Fibroblast of the aortic adventitia (primary cell): ENCODE measurements at regions not wholly inside any gene's neighbourhood (a gene's known extent, or its start where the extent isn't known, plus 50 kb on each side); places are given as distances from the start of the nearest gene placed in this dataset.

Source experiments
- DNase-seq: peaks from one replicate; pipeline ENCODE4 v3.0.0-alpha.2; 2010; ENCODE audit warnings: low read depth
- H3K4me3 ChIP-seq: 2 replicates; pipeline ENCODE4 v1.5.1; 2011; ENCODE audit warnings: low read depth, mild to moderate bottlenecking, control low read depth, low read length, moderate library complexity
- TF ChIP-seq, protein P1 (sequence below): IDR thresholded peaks from 2 replicates; pipeline ENCODE4 v1.5.1; 2011; ENCODE audit warnings: mild to moderate bottlenecking, low read length, control low read depth, inconsistent platforms; ENCODE audit not compliant: insufficient read depth

DNA sequence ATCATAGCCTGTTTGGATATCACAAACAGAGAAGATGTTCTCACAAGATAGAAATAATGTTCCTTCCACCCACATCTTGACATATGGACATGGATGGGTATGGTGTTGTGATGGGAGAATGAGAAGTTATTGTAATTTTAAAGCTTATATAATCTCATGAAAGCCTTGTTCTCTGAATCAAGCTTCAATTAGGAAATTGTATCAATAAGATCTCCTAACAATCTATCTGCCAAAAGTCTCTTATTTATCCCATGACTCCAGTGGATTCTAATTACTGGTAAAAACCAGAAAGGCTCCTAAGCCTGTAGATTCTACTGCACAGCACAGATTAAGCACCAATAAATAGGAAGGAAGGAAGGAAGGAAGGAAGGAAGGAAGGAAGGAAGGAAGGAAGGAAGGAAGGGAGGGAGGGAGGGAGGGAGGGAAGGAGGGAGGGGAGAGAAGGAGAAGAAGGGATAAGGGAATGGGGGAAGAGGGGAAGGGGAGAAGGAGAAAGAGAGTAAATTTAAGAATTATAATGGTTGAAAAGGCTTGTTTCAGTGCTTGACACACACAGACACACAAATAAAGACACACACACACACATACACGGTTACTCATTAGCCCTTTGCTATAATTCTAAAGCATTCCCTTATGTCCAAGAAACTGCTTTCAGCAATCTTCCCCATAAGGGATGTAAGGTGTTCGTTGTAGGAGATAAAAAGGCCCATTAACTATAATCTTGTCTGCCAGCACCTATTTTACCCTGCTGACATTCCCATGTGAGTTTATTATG, 258.0 kb upstream of the API5 start:
- TF ChIP-seq, protein P1, sequence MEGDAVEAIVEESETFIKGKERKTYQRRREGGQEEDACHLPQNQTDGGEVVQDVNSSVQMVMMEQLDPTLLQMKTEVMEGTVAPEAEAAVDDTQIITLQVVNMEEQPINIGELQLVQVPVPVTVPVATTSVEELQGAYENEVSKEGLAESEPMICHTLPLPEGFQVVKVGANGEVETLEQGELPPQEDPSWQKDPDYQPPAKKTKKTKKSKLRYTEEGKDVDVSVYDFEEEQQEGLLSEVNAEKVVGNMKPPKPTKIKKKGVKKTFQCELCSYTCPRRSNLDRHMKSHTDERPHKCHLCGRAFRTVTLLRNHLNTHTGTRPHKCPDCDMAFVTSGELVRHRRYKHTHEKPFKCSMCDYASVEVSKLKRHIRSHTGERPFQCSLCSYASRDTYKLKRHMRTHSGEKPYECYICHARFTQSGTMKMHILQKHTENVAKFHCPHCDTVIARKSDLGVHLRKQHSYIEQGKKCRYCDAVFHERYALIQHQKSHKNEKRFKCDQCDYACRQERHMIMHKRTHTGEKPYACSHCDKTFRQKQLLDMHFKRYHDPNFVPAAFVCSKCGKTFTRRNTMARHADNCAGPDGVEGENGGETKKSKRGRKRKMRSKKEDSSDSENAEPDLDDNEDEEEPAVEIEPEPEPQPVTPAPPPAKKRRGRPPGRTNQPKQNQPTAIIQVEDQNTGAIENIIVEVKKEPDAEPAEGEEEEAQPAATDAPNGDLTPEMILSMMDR = no peak

DNA sequence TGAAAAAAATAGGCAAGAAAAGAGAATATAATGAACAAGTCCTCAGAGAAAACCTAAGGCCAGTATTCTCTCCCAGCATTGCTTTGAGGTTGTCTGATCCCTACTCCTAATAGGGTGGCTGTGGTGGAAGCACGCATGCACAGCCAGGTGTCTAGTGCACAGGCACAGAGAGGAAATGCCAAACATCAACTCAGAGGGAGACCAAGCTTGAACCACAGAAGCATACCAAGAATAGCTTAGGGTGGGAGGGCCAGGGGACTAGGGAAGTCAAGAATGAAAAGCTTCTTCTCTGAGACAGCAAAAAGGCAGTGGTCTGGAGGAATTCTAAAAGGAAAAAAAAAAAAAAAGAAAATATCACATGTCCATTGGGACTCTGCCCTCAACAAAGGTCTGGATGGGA, 244.1 kb upstream of the API5 start:
- TF ChIP-seq, protein P1 = no peak
- H3K4me3 ChIP-seq = no peak overlapping the region
- no peak for DNase-seq

More for the DNA sequence above, 258.0 kb upstream of the API5 start:
- H3K4me3 ChIP-seq = no peak overlapping the region
- no peak for DNase-seq

DNA sequence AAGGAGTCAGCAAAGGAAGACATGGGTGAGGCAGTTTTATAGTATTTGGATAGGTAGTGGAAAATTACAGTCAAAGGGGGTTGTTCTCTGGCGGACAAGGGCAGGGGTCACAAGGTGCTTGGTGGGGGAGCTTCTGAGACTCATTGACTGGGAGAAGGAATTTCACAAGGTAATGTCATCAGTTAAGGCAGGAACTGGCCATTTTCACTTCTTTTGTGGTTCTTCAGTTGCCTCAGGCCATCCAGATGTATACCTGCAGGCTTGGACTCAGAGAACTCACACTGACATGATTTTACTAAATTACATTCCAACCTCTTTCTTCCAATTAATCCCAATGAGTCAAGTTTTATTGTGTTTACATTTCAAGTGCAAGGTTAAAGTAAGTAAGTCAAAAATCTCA, 240.5 kb upstream of the API5 start:
- no peak overlapping the region for H3K4me3 ChIP-seq
- TF ChIP-seq, protein P1 = no peak
- DNase-seq = no peak

DNA sequence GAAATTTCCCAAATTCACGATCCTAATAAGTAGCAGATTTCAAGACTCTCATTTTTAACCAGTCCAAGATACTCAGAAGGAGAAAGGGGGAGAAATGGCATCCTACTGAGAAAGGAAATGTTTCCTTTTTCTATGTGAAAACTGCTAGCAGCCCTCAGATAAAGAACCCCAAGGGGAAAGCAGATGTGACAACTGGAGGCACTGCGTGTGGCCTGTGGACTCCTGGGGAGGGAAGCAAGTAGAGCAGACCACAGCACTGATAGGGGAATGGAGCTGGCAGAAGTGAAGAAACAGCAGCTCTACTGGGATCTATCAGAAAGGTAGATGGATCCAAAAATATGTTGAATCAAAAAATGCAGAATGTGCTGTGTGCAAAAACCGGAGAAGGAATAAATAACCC, 239.7 kb upstream of the API5 start:
- TF ChIP-seq, protein P1 = no peak
- DNase-seq = no peak
- H3K4me3 ChIP-seq = no peak overlapping the region

DNA sequence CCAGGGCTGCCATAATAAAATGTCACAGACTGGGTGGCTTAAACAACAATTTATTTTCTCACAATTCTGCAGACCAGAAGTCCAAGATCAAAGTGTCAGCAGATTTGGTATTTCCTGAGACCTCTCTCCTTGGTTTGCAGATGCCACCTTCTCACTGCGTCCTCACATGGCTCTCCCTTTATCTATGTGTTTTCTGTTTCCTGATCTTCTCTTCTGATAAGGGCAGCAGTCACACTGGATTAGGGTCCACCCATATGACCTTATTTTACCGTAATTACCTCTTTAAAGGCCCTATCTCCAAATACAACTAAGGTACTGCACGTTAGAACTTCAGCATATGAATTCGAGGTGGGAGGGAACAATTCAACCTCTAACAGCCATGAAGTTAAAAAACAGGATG, 238.9 kb upstream of the API5 start:
- no peak overlapping the region for H3K4me3 ChIP-seq
- DNase-seq = no peak
- TF ChIP-seq, protein P1 = no peak

DNA sequence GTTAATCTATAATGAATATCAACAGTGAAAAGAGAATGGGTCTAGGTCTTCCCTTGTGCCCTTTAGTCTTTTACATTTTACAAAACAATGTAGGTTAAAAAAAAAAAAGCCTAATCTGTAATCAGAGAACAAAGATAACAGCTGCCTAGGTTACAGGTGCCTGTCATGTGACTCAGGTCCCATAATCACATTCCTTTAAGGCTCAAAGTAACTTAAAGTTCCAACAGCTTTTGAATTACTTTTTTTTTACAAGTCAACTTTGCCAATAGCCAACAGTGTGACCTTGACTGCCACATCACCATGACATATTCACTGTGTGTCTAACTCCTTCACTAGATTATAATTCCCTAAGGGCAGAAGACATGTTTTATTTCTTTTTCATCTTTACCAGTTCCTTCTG, 237.0 kb upstream of the API5 start:
- TF ChIP-seq, protein P1 = no peak
- H3K4me3 ChIP-seq = no peak overlapping the region

DNA sequence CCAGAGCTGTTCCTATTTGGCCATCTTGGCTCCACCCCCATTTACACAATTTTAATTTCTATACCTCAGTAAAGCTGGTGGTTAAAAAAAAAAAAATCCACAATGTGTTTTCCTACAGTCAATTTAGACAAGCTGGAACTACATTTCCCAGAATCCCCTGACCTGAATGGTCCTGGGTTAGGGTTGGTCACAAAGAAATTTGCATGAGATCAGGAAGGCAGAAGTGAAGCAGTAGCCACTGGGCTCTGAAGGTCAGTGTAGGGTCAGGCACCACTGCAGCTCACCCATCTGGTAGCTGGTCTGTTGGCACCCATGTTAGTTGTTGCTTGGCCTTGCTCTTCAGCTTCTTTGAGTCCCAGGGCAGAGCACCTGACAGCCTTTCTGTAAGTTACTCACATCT, 210.7 kb upstream of the API5 start:
- no peak for DNase-seq
- H3K4me3 ChIP-seq = no peak overlapping the region
- TF ChIP-seq, protein P1 = no peak

More for the DNA sequence above, 237.0 kb upstream of the API5 start:
- DNase-seq = no peak
